ENCODE measurements at regions not wholly inside any gene's neighbourhood (a gene's known extent, or its start where the extent isn't known, plus 50 kb on each side); places are given as distances from the start of the nearest gene placed in this dataset.

- Histone ChIP-seq H3K27ac (no peak overlapping the region), H3K4me3 (no peak overlapping the region), H3K36me3 (no peaks in the 10 kb centered on the region), H3K9me3 (no peaks in the 10 kb centered on the region), H3K4me1 (no peaks in the 10 kb centered on the region), H3K27me3 (no peaks in the 10 kb centered on the region)
- no peak for DNase-seq (ENCODE audit: low spot score)
- TF ChIP-seq, protein P1, sequence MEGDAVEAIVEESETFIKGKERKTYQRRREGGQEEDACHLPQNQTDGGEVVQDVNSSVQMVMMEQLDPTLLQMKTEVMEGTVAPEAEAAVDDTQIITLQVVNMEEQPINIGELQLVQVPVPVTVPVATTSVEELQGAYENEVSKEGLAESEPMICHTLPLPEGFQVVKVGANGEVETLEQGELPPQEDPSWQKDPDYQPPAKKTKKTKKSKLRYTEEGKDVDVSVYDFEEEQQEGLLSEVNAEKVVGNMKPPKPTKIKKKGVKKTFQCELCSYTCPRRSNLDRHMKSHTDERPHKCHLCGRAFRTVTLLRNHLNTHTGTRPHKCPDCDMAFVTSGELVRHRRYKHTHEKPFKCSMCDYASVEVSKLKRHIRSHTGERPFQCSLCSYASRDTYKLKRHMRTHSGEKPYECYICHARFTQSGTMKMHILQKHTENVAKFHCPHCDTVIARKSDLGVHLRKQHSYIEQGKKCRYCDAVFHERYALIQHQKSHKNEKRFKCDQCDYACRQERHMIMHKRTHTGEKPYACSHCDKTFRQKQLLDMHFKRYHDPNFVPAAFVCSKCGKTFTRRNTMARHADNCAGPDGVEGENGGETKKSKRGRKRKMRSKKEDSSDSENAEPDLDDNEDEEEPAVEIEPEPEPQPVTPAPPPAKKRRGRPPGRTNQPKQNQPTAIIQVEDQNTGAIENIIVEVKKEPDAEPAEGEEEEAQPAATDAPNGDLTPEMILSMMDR (IDR thresholded peaks at IDR 0.05): no peak
Observed at GRCh38 chr18:1446765-1447164, 542.1 kb downstream of the ADCYAP1 start.

- Histone ChIP-seq H3K27me3 (no peaks in the 10 kb centered on the region), H3K36me3 (no peaks in the 10 kb centered on the region), H3K4me1 (no peaks in the 10 kb centered on the region), H3K27ac (no peak overlapping the region), H3K9me3 (peaks cover 0 to 11% of the 10 kb centered on the region in 2 donors), H3K4me3 (no peak overlapping the region)
- DNase-seq (ENCODE audit: low spot score): no peak
- TF ChIP-seq, protein P1 (IDR thresholded peaks at IDR 0.05): no peak
Observed at GRCh38 chr18:1452821-1453220, 548.1 kb downstream of the ADCYAP1 start.

DNA sequence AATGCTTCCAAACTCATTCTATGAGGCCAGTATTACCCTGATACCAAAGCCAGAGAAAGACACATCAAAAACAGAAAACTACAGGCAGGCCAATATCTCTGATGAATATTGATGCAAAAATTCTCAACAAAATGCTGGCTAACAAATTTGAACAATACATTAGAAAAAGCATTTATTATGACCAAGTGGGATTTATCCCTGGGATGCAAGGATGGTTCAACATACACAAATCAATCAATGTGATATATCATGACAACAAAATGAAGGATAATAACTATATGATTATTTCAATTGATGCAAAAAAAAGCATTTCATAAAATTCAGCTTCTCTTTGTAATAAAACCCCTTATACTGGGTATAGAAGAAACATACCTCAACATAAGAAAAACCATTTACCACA is 550.9 kb downstream of the ADCYAP1 start:
- Histone ChIP-seq H3K27me3 (no peaks in the 10 kb centered on the region), H3K27ac (no peak overlapping the region), H3K36me3 (no peaks in the 10 kb centered on the region), H3K4me3 (no peak overlapping the region), H3K9me3 (peaks cover 0 to 15% of the 10 kb centered on the region in 2 donors), H3K4me1 (no peaks in the 10 kb centered on the region)
- TF ChIP-seq, protein P1 (IDR thresholded peaks at IDR 0.05): no peak
- DNase-seq (ENCODE audit: low spot score): no peak

DNA sequence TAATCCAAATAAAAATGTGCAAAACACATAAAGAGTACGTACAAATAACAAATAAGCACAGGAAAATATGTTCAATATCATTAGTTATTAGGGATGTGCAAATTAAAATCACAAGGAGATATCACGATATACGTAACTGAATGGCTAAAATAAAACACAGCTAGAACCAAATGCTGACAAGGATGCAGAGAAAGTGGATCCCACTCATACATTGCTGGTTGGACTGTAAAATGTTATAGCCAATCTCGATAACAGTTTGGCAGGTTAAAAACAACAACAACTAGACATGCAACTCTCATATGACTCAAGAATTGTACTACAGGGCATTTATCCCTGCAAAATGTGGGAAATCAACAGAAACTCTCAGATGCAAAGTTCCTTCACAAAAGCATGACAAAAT is 553.9 kb downstream of the ADCYAP1 start:
- no peaks in the 10 kb centered on the region for H3K4me1 ChIP-seq
- TF ChIP-seq, protein P1 (IDR thresholded peaks at IDR 0.05): no peak
- DNase-seq (ENCODE audit: low spot score): no peak
- peaks cover 0 to 5% of the 10 kb centered on the region in 2 donors for H3K9me3 ChIP-seq
- no peaks in the 10 kb centered on the region for H3K36me3 ChIP-seq
- H3K4me3 ChIP-seq: no peak overlapping the region
- no peak overlapping the region for H3K27ac ChIP-seq
- H3K27me3 ChIP-seq: no peaks in the 10 kb centered on the region

- no peak for DNase-seq (ENCODE audit: low spot score)
- Histone ChIP-seq H3K36me3 (no peaks in the 10 kb centered on the region), H3K4me3 (no peak overlapping the region), H3K4me1 (no peaks in the 10 kb centered on the region), H3K27me3 (no peaks in the 10 kb centered on the region), H3K9me3 (peaks cover 0 to 1% of the 10 kb centered on the region in 2 donors), H3K27ac (no peak overlapping the region)
- TF ChIP-seq, protein P1 (IDR thresholded peaks at IDR 0.05): no peak
Observed at GRCh38 chr18:1463981-1464380, 559.3 kb downstream of the ADCYAP1 start.

DNA sequence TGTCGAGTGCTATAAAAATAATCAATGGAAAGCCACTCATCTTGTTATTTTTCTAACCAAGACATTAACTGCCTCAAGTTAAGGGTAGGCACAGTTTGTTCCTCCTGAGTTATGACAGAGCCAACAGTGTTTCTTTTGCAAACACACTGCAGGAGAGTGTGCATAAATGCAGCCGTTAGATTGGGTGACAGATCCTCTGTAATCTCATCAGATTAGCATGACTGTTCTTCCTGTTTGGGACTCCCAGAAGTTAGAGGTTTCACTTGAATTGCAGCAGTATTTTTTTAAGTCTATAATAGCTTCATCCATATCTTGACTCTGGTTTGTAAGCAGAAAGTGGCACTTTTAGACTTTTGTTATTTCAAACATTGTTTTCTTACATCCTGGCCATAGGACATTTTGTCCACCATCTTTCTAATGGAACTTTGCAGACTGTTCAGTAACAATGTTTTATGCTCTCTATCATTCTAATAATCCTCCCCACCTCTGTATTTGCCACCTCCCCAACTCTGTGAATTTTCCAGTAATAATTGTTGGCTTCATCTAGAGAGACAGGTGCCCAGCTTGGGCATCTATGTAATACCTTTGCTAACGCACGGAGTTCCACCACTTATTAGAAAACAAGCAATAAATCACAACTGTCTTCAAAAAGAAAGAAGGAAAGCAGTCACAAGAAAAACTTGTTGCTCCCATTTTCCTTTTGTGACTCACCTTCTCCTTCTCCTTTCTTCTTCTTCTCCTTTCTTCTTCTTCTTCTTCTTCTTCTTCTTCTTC is 560.0 kb downstream of the ADCYAP1 start:
- Histone ChIP-seq H3K4me1 (no peaks in the 10 kb centered on the region), H3K36me3 (no peaks in the 10 kb centered on the region), H3K4me3 (no peak overlapping the region), H3K9me3 (no peaks in the 10 kb centered on the region), H3K27me3 (no peaks in the 10 kb centered on the region), H3K27ac (no peak overlapping the region)
- TF ChIP-seq, protein P1 (IDR thresholded peaks at IDR 0.05): no peak
- DNase-seq (ENCODE audit: low spot score): no peak
